PC-3 (cell line): ENCODE measurements at regions not wholly inside any gene's neighbourhood (a gene's known extent, or its start where the extent isn't known, plus 50 kb on each side); places are given as distances from the start of the nearest gene placed in this dataset.

Experiments used
- EZH2 ChIP-seq: fragments of 300-600 bp; sonication (generic); IDR thresholded peaks from one replicate; pipeline ENCODE4 v1.6.1; 2017; ENCODE audit warnings: antibody characterized with exemption, mild to moderate bottlenecking, low read length; ENCODE audit not compliant: unreplicated experiment
- EZH2phosphoT487 ChIP-seq: fragments of 300-600 bp; sonication (generic); IDR thresholded peaks from 2 replicates; pipeline ENCODE4 v1.6.1; 2018; ENCODE audit warnings: mild to moderate bottlenecking, antibody characterized with exemption, low read length, borderline replicate concordance
- TF ChIP-seq, protein P1 (sequence below): fragments of 300-600 bp; sonication (generic); conservative IDR thresholded peaks from 2 replicates; pipeline ENCODE4 v1.5.1; 2017; ENCODE audit warnings: antibody characterized with exemption, low read depth, mild to moderate bottlenecking, low read length

DNA sequence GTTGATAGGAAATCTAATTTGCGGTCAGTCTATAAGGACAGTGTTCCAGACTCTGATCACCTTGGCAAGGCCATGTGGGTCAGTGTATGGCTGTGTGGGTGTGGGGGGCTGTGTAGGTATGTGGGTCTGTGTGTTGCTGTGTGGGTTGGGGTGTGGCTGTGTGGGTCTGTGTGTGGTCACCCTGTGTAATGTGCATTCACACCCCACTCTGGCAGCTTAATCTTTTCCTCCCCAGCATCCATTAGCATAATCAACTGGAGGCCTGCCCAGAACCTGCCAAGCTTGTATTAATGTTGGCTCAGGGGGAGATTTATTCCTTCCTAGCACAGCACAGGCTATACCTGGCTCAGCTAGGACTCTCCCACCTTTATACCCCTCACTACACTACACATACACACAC lies 203.2 kb downstream of the TUBA3C start:
- TF ChIP-seq, protein P1, sequence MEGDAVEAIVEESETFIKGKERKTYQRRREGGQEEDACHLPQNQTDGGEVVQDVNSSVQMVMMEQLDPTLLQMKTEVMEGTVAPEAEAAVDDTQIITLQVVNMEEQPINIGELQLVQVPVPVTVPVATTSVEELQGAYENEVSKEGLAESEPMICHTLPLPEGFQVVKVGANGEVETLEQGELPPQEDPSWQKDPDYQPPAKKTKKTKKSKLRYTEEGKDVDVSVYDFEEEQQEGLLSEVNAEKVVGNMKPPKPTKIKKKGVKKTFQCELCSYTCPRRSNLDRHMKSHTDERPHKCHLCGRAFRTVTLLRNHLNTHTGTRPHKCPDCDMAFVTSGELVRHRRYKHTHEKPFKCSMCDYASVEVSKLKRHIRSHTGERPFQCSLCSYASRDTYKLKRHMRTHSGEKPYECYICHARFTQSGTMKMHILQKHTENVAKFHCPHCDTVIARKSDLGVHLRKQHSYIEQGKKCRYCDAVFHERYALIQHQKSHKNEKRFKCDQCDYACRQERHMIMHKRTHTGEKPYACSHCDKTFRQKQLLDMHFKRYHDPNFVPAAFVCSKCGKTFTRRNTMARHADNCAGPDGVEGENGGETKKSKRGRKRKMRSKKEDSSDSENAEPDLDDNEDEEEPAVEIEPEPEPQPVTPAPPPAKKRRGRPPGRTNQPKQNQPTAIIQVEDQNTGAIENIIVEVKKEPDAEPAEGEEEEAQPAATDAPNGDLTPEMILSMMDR: no peak
- no peak for TF ChIP-seq EZH2
- TF ChIP-seq EZH2phosphoT487: no peak
